IMR-90 (cell line): ENCODE measurements at regions not wholly inside any gene's neighbourhood (a gene's known extent, or its start where the extent isn't known, plus 50 kb on each side); places are given as distances from the start of the nearest gene placed in this dataset.
A peak's percentile ranks its signal among the peaks of the same experiment; 100 is the strongest.

Source experiments
- ATAC-seq: fragments of 200-7000 bp; cut with Tn5 transposase; 2 replicates; pipeline ENCODE4 v1.9.1; 2020; ENCODE audit warnings: low read depth, mild to moderate bottlenecking, moderate library complexity
- BruUV-seq: library from RNA; stranded (reverse); fragments of 400-500 nt; replicated peaks from 2 replicates; lab custom pipeline; 2021; lab: Mats Ljungman, UMichigan
- CTCF ChIA-PET: fragments of 300-600 bp; formaldehyde crosslinking; extraction: SDS; loops from one replicate; lab custom pipeline; 2021; ENCODE audit warnings: antibody characterized with exemption; lab: Yijun Ruan, JAX
- POLR2A ChIA-PET: fragments of 300-600 bp; sonication (Branson Sonifier 250); formaldehyde crosslinking; loops from one replicate; lab custom pipeline; 2022; ENCODE audit warnings: antibody characterized with exemption; ENCODE audit not compliant: unreplicated experiment; lab: Charles Lee
- DNase-seq: peaks from one replicate; pipeline ENCODE4 v3.0.0; 2013
- H2AFZ ChIP-seq: replicated peaks from 2 replicates; pipeline ENCODE3; 2013; ENCODE audit warnings: low read length, mild to moderate bottlenecking; ENCODE audit not compliant: poor library complexity
- H2AK5ac ChIP-seq: 2 replicates; pipeline ENCODE4 v1.6.1; 2013; ENCODE audit warnings: low read depth, low read length, inconsistent platforms
- H2AK9ac ChIP-seq: replicated peaks from 2 replicates; pipeline ENCODE3; 2013; ENCODE audit warnings: mild to moderate bottlenecking, low read depth, low read length, moderate library complexity; ENCODE audit not compliant: poor library complexity
- H2BK120ac ChIP-seq: 2 replicates; pipeline ENCODE4 v1.6.1; 2013; ENCODE audit warnings: low read depth, low read length, inconsistent platforms
- H2BK15ac ChIP-seq: 3 replicates; pipeline ENCODE4 v1.6.1; 2013; ENCODE audit warnings: low read depth, low read length, inconsistent platforms
- H2BK20ac ChIP-seq: 2 replicates; pipeline ENCODE4 v1.6.1; 2013; ENCODE audit warnings: low read depth, mild to moderate bottlenecking, inconsistent platforms, low read length, moderate library complexity
- H2BK5ac ChIP-seq: 2 replicates; pipeline ENCODE4 v1.6.1; 2013; ENCODE audit warnings: mild to moderate bottlenecking, low read depth, low read length, inconsistent platforms; ENCODE audit not compliant: poor library complexity, severe bottlenecking
- H3K14ac ChIP-seq: replicated peaks from 2 replicates; pipeline ENCODE4 v1.6.1; 2013; ENCODE audit warnings: low read depth, low read length, inconsistent platforms
- H3K18ac ChIP-seq: 2 replicates; pipeline ENCODE4 v1.6.1; 2013; ENCODE audit warnings: low read depth, low read length, control low read depth
- H3K23ac ChIP-seq: 2 replicates; pipeline ENCODE4 v1.6.1; 2013; ENCODE audit warnings: low read depth, low read length, inconsistent platforms
- H3K27ac ChIP-seq: 2 replicates; pipeline ENCODE4 v1.5.1; 2013; ENCODE audit warnings: mild to moderate bottlenecking, control low read depth, low read length; ENCODE audit not compliant: insufficient read depth
- H3K27me3 ChIP-seq: 2 replicates; pipeline ENCODE4 v1.6.1; 2013; ENCODE audit warnings: low read length; ENCODE audit not compliant: control insufficient read depth, insufficient read depth
- H3K36me3 ChIP-seq: 2 replicates; pipeline ENCODE4 v1.6.1; 2013; ENCODE audit warnings: low read length, mixed read lengths; ENCODE audit not compliant: control insufficient read depth, insufficient read depth
- H3K4ac ChIP-seq: 2 replicates; pipeline ENCODE4 v1.6.1; 2013; ENCODE audit warnings: low read depth, low read length, inconsistent platforms
- H3K4me1 ChIP-seq: 2 replicates; pipeline ENCODE4 v1.6.1; 2013; ENCODE audit warnings: low read length, mixed read lengths; ENCODE audit not compliant: control insufficient read depth, insufficient read depth
- H3K4me2 ChIP-seq: 2 replicates; pipeline ENCODE4 v1.6.1; 2013; ENCODE audit warnings: low read depth, mild to moderate bottlenecking, control low read depth, low read length, moderate library complexity
- H3K4me3 ChIP-seq: 2 replicates; pipeline ENCODE4 v1.5.1; 2013; ENCODE audit warnings: low read depth, mild to moderate bottlenecking, control low read depth, low read length, moderate library complexity; ENCODE audit not compliant: insufficient read depth
- H3K56ac ChIP-seq: 2 replicates; pipeline ENCODE4 v1.6.1; 2013; ENCODE audit warnings: low read length, inconsistent platforms; ENCODE audit not compliant: insufficient read depth; ENCODE audit errors: extremely low read depth
- H3K79me1 ChIP-seq, 2 experiments: 2 replicates each; pipeline ENCODE4 v1.6.1; 2013; ENCODE audit warnings: low read length in 2 of 2, inconsistent platforms in 1 of 2, low read depth in 1 of 2
- H3K9ac ChIP-seq: 2 replicates; pipeline ENCODE4 v1.6.1; 2013; ENCODE audit warnings: low read depth, low read length, control low read depth
- H3K9me1 ChIP-seq: 2 replicates; pipeline ENCODE4 v1.6.1; 2013; ENCODE audit warnings: low read length, inconsistent platforms; ENCODE audit not compliant: insufficient read depth
- H3K9me3 ChIP-seq: 2 replicates; pipeline ENCODE4 v1.6.1; 2013; ENCODE audit warnings: low read length; ENCODE audit not compliant: control insufficient read depth, insufficient read depth
- H4K20me1 ChIP-seq: 2 replicates; pipeline ENCODE4 v1.6.1; 2013; ENCODE audit warnings: low read length, inconsistent platforms; ENCODE audit not compliant: insufficient read depth
- H4K5ac ChIP-seq: 2 replicates; pipeline ENCODE4 v1.6.1; 2013; ENCODE audit warnings: mild to moderate bottlenecking, low read depth, low read length, control low read depth
- H4K8ac ChIP-seq, 2 experiments: 2 replicates each; pipeline ENCODE4 v1.6.1; 2013; ENCODE audit warnings: low read depth in 2 of 2, low read length in 2 of 2, control low read depth in 1 of 2, inconsistent platforms in 1 of 2
- H4K91ac ChIP-seq: 2 replicates; pipeline ENCODE4 v1.6.1; 2013; ENCODE audit warnings: low read depth, low read length, inconsistent platforms; ENCODE audit not compliant: insufficient read depth
- CEBPB ChIP-seq: IDR thresholded peaks from 2 replicates; pipeline ENCODE4 v1.6.1; 2012; ENCODE audit warnings: low read depth, low read length, improper control_type of control experiment
- CHD1 ChIP-seq: IDR thresholded peaks from 2 replicates; pipeline ENCODE4 v1.6.1; 2012; ENCODE audit warnings: low read depth, low read length, improper control_type of control experiment
- FOS ChIP-seq: fragments of 150-350 bp; IDR thresholded peaks from 2 replicates; pipeline ENCODE4 v1.6.1; 2016; ENCODE audit warnings: low read depth, low read length
- MAFK ChIP-seq: IDR thresholded peaks from 2 replicates; pipeline ENCODE4 v1.6.1; 2012; ENCODE audit warnings: low read depth, low read length, improper control_type of control experiment
- MAZ ChIP-seq: IDR thresholded peaks from 2 replicates; pipeline ENCODE4 v1.6.1; 2012; ENCODE audit warnings: low read depth, mild to moderate bottlenecking, low read length, improper control_type of control experiment, moderate library complexity, borderline replicate concordance
- NFE2L2 ChIP-seq: fragments of 150-350 bp; IDR thresholded peaks from 2 replicates; pipeline ENCODE4 v1.6.1; 2016; ENCODE audit warnings: low read depth, mild to moderate bottlenecking, low read length
- POLR2A ChIP-seq: IDR thresholded peaks from 2 replicates; pipeline ENCODE4 v1.6.1; 2012; ENCODE audit warnings: mild to moderate bottlenecking, low read depth, low read length
- RAD21 ChIP-seq: IDR thresholded peaks from 2 replicates; pipeline ENCODE4 v1.6.1; 2012; ENCODE audit warnings: low read length, improper control_type of control experiment
- RCOR1 ChIP-seq: IDR thresholded peaks from 2 replicates; pipeline ENCODE4 v1.6.1; 2012; ENCODE audit warnings: mild to moderate bottlenecking, low read length, improper control_type of control experiment; ENCODE audit not compliant: insufficient replicate concordance
- RFX5 ChIP-seq: IDR thresholded peaks from 2 replicates; pipeline ENCODE4 v1.8.0; 2012; ENCODE audit warnings: low read depth, mild to moderate bottlenecking, low read length, moderate library complexity
- WGBS, 2 experiments: methylation state at CpG; one replicate each; pipeline versions ENCODE4 v1.1.5 to v1.1.7; 2013; ENCODE audit warnings: missing lambda C conversion rate in 2 of 2; ENCODE audit not compliant: insufficient read length in 1 of 2; ENCODE audit errors: extremely low coverage in 2 of 2; 5-methylcytosine and 5-hydroxymethylcytosine counted together
- dilution Hi-C: fragments of 300-500 bp; cut with HindIII; formaldehyde crosslinking; loops from one replicate; pipeline ENCODE4 v1.14.3; 2018; ENCODE audit warnings: low sequenced_read_pairs; ENCODE audit not compliant: unreplicated experiment
- in situ Hi-C: fragments of 300-500 bp; cut with MboI; formaldehyde crosslinking; loops from 3 replicates; pipeline ENCODE4 v1.14.3; 2019; ENCODE audit warnings: low sequenced_read_pairs, inconsistent platforms, mixed read lengths
- intact Hi-C: fragments of 100-400 bp; cut with micrococcal nuclease; formaldehyde crosslinking; loops from 2 replicates; pipeline ENCODE4 v1.10.0; 2022
- TF ChIP-seq, protein P1 (sequence below): fragments of 150-350 bp; IDR thresholded peaks from 2 replicates; pipeline ENCODE4 v1.6.1; 2017; ENCODE audit warnings: mild to moderate bottlenecking, antibody characterized with exemption, low read length, low read depth

DNA sequence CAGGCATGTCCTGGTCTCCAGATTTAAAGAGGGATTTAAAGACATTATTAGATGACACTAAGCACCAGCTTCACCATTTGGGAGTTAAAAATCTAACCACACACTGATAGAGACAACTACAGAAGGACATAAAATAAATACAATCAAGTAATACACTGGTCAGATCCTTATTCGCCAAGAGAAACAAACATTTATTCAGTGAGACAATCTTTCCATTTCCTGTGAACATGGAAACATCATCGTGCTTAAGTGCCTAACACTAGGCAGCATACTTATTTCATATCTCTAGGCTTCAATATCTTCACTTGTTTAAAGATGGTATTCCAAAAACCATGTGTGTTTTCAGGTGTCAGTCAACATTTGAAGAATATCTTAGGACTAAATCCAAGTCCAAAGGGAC is 103.6 kb downstream of the AREG start:
- Histone ChIP-seq H4K20me1 (no peaks in the 10 kb centered on the region), H4K5ac (no peak overlapping the region), H2BK20ac (no peak overlapping the region), H3K14ac (no peak overlapping the region), H3K36me3 (no peaks in the 10 kb centered on the region), H3K9me3 (no peaks in the 10 kb centered on the region), H4K91ac (no peak overlapping the region), H3K9ac (no peak overlapping the region), H3K4me1 (peaks cover 14% of the 10 kb centered on the region), H3K18ac (no peak overlapping the region), H2AK9ac (no peak overlapping the region), H3K56ac (no peak overlapping the region), H3K23ac (no peak overlapping the region), H3K9me1 (no peaks in the 10 kb centered on the region), H3K4me2 (no peak overlapping the region), H2AFZ (no peak overlapping the region), H2AK5ac (0 out of 2 replicates have a peak overlapping the region, but pooled peaks have one; percentile 40), H4K8ac (no peak overlapping the region), H2BK120ac (no peak overlapping the region), H3K27ac (no peak overlapping the region), H3K4me3 (no peak overlapping the region), H2BK5ac (no peak overlapping the region), H3K27me3 (no peaks in the 10 kb centered on the region), H3K4ac (no peak overlapping the region), H2BK15ac (no peak overlapping the region; the same call in 2 of the 3 replicates), H3K79me1 (no peaks in the 10 kb centered on the region)
- CTCF ChIA-PET: no interaction called here
- WGBS, 2 experiments: no CpG with 5 or more reads among the region's 2 CpGs
- POLR2A ChIA-PET: no interaction called here
- in situ Hi-C loops (no loop called here), intact Hi-C loops (no loop called here), dilution Hi-C loops (no loop called here)
- DNase-seq (no peak), ATAC-seq (no peak)
- TF ChIP-seq CEBPB: no peak
- TF ChIP-seq, protein P1, sequence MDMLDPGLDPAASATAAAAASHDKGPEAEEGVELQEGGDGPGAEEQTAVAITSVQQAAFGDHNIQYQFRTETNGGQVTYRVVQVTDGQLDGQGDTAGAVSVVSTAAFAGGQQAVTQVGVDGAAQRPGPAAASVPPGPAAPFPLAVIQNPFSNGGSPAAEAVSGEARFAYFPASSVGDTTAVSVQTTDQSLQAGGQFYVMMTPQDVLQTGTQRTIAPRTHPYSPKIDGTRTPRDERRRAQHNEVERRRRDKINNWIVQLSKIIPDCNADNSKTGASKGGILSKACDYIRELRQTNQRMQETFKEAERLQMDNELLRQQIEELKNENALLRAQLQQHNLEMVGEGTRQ: no peak
- no peak for TF ChIP-seq FOS
- no peak for TF ChIP-seq POLR2A
- TF ChIP-seq MAZ: no peak
- TF ChIP-seq CHD1: no peak
- no peak for TF ChIP-seq RCOR1
- no peak for TF ChIP-seq NFE2L2
- no peak for TF ChIP-seq MAFK
- no peak for TF ChIP-seq RFX5
- TF ChIP-seq RAD21: no peak
- BruUV-seq: no TSS peak
